ENCODE measurements at regions not wholly inside any gene's neighbourhood (a gene's known extent, or its start where the extent isn't known, plus 50 kb on each side); places are given as distances from the start of the nearest gene placed in this dataset.
"Not testable (repeated sequence)": the region's sequence is repeated elsewhere in the genome, so short reads cannot be mapped to it uniquely, and the experiment has no call there.

DNA sequence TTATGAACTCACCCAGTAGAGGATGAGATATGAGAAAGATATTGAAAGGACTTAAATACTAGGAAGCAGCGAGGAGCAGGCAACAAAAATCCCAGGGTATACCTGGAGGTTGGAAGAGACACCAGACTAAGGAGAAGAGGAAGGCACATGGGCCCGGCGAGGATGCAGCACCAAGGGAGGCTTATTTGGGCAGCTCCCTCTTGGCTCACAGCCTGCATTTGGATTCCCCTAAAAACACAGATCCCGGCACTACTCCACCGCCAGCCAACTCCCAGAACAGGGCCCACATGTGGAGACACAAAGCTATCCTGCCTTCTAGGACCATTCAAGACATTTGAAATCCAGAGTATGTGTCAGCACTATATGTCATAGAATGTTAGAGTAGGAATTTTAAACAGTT is 199.8 kb upstream of the FBXL7 start:
- DNase-seq (ENCODE audit: extremely low spot score): no peak
- TF ChIP-seq, protein P1, sequence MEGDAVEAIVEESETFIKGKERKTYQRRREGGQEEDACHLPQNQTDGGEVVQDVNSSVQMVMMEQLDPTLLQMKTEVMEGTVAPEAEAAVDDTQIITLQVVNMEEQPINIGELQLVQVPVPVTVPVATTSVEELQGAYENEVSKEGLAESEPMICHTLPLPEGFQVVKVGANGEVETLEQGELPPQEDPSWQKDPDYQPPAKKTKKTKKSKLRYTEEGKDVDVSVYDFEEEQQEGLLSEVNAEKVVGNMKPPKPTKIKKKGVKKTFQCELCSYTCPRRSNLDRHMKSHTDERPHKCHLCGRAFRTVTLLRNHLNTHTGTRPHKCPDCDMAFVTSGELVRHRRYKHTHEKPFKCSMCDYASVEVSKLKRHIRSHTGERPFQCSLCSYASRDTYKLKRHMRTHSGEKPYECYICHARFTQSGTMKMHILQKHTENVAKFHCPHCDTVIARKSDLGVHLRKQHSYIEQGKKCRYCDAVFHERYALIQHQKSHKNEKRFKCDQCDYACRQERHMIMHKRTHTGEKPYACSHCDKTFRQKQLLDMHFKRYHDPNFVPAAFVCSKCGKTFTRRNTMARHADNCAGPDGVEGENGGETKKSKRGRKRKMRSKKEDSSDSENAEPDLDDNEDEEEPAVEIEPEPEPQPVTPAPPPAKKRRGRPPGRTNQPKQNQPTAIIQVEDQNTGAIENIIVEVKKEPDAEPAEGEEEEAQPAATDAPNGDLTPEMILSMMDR (IDR thresholded peaks at IDR 0.05; ENCODE audit: control extremely low read depth, extremely low read depth, low read depth, missing control alignments): no peak
- CTCF ChIA-PET: no interaction called here
- POLR2A ChIA-PET: no interaction called here

DNA sequence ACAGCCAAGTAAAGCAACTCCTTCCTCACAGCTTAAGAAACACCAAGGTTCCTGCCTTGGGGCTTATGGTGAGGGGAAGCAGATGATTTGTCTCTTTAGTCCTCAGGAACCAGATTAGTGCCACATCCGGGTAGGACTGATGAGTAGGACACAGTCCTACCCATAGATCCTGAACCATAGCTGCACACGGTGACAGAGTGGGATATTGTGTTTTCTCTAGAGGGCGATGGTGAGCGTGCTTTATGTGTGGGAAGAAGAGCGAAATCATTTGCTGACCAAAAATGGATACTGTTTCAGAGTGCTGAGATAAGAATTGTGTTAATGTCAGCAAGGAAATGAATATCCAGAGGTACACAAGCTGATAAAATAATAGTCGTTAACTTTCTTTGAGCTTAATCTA is 209.0 kb upstream of the FBXL7 start:
- ChIA-PET POLR2A (no interaction called here), CTCF (no interaction called here)
- no peak for DNase-seq (ENCODE audit: extremely low spot score)
- TF ChIP-seq, protein P1 (IDR thresholded peaks at IDR 0.05; ENCODE audit: control extremely low read depth, extremely low read depth, low read depth, missing control alignments): no peak

DNA sequence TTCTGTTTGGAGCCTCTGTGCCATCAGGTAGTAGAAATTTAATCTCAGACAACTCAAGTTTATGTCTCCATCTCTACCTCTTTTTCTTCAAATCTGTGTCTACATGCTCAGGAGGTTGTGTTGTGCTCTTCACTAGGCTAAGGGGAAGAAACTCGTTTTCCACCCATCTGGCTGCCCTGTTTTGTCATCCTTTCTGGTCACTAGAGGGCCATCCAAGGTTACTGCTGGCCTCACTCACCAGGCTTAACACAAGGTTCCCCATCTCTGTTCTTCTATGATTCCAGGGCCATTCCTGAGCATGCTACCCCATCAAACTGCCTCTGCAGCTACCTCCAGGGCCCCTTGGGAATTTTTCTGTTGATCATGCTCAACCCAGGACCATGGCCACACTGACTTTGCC is 213.3 kb upstream of the FBXL7 start:
- DNase-seq (ENCODE audit: extremely low spot score): no peak
- ChIA-PET CTCF (no interaction called here), POLR2A (no interaction called here)
- TF ChIP-seq, protein P1 (IDR thresholded peaks at IDR 0.05; ENCODE audit: control extremely low read depth, extremely low read depth, low read depth, missing control alignments): no peak

DNA sequence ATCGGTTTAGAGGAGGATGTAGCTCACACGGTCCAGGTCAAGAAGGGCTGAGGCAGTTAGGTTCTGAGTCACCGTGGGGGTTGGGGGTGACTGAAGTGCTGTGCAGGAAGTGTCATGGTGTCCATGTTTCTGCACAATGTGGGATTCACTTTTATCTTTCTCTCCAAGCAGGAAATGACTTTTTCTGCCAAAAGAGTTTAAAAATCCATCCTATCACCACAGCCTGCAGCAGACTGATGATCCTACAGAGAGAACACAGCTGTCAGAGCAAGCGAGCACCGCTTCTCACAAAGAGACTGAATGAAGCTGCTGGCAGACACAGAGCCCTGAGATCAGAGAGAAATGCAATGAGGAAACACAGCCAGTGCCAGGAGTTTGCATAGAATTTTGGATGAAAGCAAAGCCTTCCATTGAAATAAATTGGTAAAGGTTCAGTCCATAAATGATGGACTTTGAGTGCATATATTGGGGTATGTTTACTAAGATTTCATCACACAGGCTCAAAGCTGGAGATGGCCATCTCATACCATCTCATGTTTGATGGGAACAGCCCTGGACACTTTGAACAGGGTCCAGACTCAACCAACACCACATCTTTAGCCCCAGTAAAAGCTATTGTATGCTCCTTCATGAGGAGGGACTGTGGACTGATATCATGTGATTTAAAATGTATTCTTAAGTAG is 213.9 kb upstream of the FBXL7 start:
- no peak for DNase-seq (ENCODE audit: extremely low spot score)
- TF ChIP-seq, protein P1 (IDR thresholded peaks at IDR 0.05; ENCODE audit: control extremely low read depth, extremely low read depth, low read depth, missing control alignments): no peak
- CTCF ChIA-PET: no interaction called here
- POLR2A ChIA-PET: no interaction called here

GRCh38 chr5:15284706-15285105 is 215.3 kb upstream of the FBXL7 start:
- DNase-seq (ENCODE audit: extremely low spot score): no peak
- CTCF ChIA-PET: no interaction called here
- TF ChIP-seq, protein P1 (IDR thresholded peaks at IDR 0.05; ENCODE audit: control extremely low read depth, extremely low read depth, low read depth, missing control alignments): no peak
- POLR2A ChIA-PET: no interaction called here

DNA sequence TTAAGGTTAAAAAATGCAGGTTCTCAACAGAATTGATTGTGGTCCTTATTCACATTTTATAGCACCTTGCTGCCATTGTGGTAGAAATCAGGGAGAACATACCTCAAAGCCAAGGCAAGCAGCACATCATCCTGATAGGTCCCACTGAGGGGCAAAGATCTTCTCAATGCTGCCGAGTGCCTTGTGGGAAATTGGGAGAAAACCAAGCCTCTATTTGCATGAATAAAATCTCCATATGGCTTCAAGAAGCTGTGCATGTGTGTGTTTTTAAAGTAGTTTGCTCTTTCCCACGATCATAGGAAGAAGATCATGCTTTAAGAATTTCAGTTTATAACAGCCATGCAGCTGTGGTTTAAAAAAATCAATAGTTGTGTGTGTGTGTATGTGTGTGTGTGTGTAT is 216.9 kb upstream of the FBXL7 start:
- ChIA-PET POLR2A (no interaction called here), CTCF (no interaction called here)
- no peak for DNase-seq (ENCODE audit: extremely low spot score)
- TF ChIP-seq, protein P1 (IDR thresholded peaks at IDR 0.05; ENCODE audit: control extremely low read depth, extremely low read depth, low read depth, missing control alignments): no peak

DNA sequence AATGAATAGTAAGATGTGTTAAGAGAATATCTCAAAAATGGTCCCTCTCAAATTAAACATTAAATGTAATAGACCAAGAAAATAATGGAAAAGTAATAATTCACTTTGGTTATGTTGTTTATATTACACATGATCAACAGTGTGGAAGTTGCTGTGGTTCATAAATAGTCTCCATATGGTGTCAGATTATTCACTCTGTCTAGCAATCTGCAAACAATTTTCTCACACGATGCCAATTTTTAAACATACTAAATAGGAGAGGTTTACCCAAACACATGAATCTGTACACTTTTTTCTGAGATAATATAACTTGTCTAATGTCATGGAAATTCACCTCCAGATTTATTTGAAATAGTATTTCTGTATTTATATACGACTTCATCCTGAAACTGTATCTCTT is 217.4 kb upstream of the FBXL7 start:
- ChIA-PET POLR2A (no interaction called here), CTCF (no interaction called here)
- TF ChIP-seq, protein P1 (IDR thresholded peaks at IDR 0.05; ENCODE audit: control extremely low read depth, extremely low read depth, low read depth, missing control alignments): no peak
- no peak for DNase-seq (ENCODE audit: extremely low spot score)

DNA sequence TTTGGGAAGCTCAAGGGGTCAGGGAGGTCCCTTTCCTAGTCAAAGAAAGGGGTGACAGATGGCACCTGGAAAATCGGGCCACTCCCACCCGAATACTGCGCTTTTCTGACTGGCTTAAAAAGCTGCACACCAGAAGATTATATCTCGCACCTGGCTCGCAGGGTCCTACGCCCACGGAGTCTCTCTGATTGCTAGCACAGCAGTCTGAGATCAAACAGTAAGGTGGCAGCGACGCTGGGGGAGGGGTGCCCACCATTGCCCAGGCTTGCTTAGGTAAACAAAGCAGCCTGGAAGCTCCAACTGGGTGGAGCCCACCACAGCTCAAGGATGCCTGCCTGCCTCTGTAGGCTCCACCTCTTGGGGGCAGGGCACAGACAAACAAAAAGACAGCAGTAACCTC is 228.4 kb upstream of the FBXL7 start:
- POLR2A ChIA-PET; DNase-seq (ENCODE audit: extremely low spot score): not testable (repeated sequence)
- CTCF ChIA-PET: interaction anchor here (1.1 kb wide), 1 partner anchor 14 kb away, joined by 3 read pairs; no protein-coding TSS in a partner anchor

Data from GM10248 (cell line).